ENCODE measurements at regions not wholly inside any gene's neighbourhood (a gene's known extent, or its start where the extent isn't known, plus 50 kb on each side); places are given as distances from the start of the nearest gene placed in this dataset.

- TF ChIP-seq CTCF (IDR thresholded peaks at IDR 0.05; ENCODE audit: insufficient read depth, low read depth, low read length, missing control alignments) = no peak
- no peak overlapping the region for H3K4me3 ChIP-seq (ENCODE audit: low read length)
- no peak for DNase-seq (ENCODE audit: low read depth)
Observed at GRCh38 chr4:28117084-28117682, 1256.5 kb downstream of the STIM2 start.

DNA sequence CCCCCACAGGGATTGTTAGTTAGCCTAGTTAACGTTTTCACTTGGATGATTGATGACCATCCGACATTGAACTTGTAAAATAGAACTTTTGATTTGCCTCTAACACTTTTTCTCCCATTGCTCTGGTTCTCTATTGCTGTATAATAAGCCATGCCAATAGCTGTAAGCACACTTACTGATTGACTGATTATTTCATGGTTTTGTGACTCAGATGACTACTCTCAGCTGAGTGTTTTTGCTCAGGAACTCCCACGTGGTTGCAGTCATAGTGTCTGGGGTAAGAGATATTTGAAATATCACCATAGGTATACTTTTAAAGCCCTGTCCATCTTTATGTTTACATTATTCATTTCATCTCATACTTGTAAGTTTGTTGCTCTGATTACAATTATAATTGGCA lies 1285.5 kb downstream of the STIM2 start:
- no peak for TF ChIP-seq CTCF (IDR thresholded peaks at IDR 0.05; ENCODE audit: insufficient read depth, low read depth, low read length, missing control alignments)
- H3K4me3 ChIP-seq (ENCODE audit: low read length) = no peak overlapping the region
- DNase-seq (ENCODE audit: low read depth) = peak; percentile 51

DNA sequence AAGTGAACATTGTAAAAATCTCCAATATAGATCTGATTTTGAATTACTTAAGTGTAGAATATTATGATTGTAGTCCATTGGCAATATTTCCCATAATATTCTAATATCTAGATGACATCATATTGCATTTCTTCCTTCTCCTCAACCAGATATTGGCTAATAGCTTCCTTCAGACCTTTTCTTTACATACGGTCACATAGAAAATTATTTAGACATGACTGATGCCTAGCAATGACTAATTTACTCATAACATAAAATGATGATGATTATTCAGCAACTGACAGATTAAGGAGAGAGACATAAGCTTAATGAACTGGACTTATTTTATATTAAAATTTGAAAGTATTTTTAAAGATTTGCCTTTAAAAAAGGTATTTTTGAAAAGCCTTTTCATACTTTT lies 1287.6 kb downstream of the STIM2 start:
- H3K4me3 ChIP-seq (ENCODE audit: low read length) = no peak overlapping the region
- TF ChIP-seq CTCF (IDR thresholded peaks at IDR 0.05; ENCODE audit: insufficient read depth, low read depth, low read length, missing control alignments) = no peak
- peak; percentile 61 for DNase-seq (ENCODE audit: low read depth)

DNA sequence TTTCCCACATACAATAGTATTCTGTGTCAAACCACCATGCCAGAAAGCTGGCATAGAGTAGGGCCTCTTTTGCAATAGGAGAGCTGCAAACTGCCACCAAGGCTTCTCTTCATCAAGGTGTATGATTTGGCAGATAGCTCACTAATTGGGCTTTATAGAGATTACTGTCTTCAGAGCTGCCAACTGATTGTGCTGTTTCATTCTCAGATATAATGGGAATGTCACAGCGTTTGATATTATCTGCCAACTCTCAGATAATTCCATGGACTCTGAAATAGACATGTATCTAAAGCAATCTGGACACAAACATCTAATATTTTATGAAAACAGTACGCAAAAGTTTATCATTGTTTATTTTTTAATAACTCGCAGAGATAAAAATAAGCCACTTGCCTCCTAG lies 1289.1 kb downstream of the STIM2 start:
- TF ChIP-seq CTCF (IDR thresholded peaks at IDR 0.05; ENCODE audit: insufficient read depth, low read depth, low read length, missing control alignments) = no peak
- DNase-seq (ENCODE audit: low read depth) = no peak
- no peak overlapping the region for H3K4me3 ChIP-seq (ENCODE audit: low read length)

- no peak for DNase-seq (ENCODE audit: low read depth)
- TF ChIP-seq CTCF (IDR thresholded peaks at IDR 0.05; ENCODE audit: insufficient read depth, low read depth, low read length, missing control alignments) = no peak
- H3K4me3 ChIP-seq (ENCODE audit: low read length) = no peak overlapping the region
Observed at GRCh38 chr4:28151314-28151713, 1290.7 kb downstream of the STIM2 start.

- H3K4me3 ChIP-seq (ENCODE audit: low read length) = no peak overlapping the region
- peak; percentile 92 for DNase-seq (ENCODE audit: low read depth)
- no peak for TF ChIP-seq CTCF (IDR thresholded peaks at IDR 0.05; ENCODE audit: insufficient read depth, low read depth, low read length, missing control alignments)
Observed at GRCh38 chr4:28167411-28167810, 1306.8 kb downstream of the STIM2 start.

DNA sequence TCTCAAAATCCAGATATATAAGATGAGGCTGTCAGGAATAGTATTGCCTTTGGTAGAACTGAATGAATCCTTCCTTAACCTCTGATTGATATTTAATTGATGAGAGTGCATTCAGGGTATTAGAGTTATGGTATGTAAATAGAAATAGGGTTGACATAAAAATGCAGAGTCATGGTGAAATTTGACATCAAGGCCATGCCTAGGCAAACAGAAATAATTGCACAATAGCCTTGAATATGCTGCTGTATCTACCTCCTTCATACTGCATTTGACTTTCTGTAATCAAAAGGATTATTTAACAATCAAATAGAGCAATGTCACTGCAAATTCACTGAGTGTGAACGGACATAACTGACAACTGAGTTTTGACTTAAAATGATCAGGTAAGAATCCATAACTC lies 1316.3 kb downstream of the STIM2 start:
- peak; percentile 20 for DNase-seq (ENCODE audit: low read depth)
- H3K4me3 ChIP-seq (ENCODE audit: low read length) = no peak overlapping the region
- TF ChIP-seq CTCF (IDR thresholded peaks at IDR 0.05; ENCODE audit: insufficient read depth, low read depth, low read length, missing control alignments) = no peak
